SW 1271 (cell line): ENCODE measurements at regions not wholly inside any gene's neighbourhood (a gene's known extent, or its start where the extent isn't known, plus 50 kb on each side); places are given as distances from the start of the nearest gene placed in this dataset.

Source experiments
- DNase-seq, 2 experiments: peaks; one replicate each; lab custom pipeline; 2025; lab: John Stamatoyannopoulos, UW

- no peak for DNase-seq
Observed at GRCh38 chr6:81475646-81476045, 276.8 kb downstream of the TENT5A start.

- peak in 1 of 2 experiments; percentile 35 for DNase-seq
Observed at GRCh38 chr6:81465859-81466258, 286.6 kb downstream of the TENT5A start.

- DNase-seq, result no peak
Observed at GRCh38 chr6:81456416-81456815, 296.1 kb downstream of the TENT5A start.

DNA sequence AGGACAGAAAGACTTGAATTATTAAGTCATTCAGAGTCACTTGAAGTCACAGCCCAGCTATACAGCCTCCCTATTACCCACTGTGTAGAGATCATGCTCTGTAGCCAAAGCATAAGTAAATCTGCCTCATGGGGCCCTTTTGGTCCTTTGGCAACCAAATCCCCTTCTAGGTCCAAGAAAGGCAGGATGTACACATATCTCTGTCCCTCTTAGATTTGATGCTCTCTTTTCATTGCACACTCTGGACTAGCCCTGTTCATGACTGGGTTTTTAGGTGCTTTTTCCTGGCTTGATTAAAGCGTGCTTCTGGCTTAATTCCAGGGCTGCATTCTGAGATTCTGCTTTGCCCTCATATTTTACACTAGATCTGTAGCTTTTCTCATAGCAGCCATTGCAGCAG is 296.8 kb downstream of the TENT5A start:
- no peak for DNase-seq

DNA sequence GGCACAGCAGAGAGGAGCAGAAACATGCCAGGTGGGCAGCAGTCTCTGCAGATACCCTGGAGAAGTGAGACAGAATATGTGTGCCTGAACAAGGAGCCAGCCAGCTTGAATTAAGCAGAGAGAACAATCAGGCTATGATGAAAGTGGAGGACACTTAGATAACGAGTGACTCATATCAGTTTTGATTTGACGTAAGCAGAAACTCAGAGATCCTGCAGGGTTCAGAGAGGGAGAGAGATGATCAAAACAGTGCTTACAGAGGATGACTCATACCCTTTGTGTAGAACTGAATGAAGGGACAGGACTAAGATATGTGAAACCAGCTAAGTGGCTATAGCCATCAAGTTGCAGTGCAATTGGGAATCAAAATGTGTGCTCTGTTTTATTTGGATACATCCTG is 300.7 kb downstream of the TENT5A start:
- peak in 1 of 2 experiments; percentile 20 for DNase-seq

DNA sequence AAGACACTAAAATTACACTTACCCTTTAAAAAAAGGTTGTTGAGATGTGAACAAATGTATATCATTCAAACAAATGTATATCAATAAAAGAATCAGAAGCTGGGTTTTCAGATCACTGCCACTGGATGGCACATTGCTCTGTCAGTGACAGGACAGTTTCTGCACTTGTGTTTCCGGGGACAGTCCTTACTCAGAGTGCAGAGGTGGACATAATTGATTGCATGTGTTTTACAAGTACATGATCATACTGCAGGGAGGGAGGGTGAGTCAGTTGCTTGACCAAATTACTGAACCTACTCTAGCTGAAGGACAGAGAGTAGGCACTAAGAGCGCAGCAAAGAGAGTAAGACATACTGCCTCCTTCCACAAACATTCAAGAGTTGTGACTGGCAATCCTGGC is 302.3 kb downstream of the TENT5A start:
- no peak for DNase-seq

DNA sequence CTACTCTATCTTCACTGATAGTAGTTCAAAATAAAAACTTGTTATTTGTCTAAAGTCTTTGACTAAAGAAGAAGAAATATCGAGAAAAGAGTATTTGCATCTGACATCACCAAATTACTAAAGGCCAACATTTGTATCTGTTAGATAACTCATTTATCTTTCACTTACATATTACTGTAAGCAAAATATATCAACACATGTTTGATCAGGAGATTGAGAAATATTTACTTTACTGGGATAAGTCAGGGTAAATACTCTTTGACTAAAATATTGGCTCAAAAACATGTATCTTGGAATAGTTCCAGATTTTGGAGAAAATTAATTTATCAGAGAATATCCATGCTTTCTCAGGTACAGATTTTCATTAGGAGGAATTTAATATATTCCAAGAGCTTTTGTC is 306.0 kb downstream of the TENT5A start:
- DNase-seq, result no peak

DNA sequence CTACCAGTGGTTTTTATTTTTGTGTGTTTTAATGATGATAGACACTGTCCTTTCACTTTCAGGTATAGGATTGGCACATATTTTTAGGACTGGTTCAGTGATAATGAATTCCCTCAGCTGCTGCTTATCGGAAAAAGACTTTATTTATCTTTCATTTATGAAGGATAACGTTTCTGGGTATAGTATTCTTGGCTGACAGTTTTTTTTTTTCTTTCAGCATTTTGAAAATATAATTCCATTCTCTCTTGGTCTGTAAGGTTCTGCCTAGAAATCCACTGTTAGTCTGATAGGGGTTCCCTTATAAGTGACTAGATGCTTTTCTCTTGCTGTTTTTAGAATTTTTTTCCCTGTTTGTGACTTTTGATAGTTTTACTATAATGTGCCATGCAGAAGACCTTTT is 313.1 kb downstream of the TENT5A start:
- DNase-seq, result no peak

- no peak for DNase-seq
Observed at GRCh38 chr6:81436990-81437389, 315.5 kb downstream of the TENT5A start.

DNA sequence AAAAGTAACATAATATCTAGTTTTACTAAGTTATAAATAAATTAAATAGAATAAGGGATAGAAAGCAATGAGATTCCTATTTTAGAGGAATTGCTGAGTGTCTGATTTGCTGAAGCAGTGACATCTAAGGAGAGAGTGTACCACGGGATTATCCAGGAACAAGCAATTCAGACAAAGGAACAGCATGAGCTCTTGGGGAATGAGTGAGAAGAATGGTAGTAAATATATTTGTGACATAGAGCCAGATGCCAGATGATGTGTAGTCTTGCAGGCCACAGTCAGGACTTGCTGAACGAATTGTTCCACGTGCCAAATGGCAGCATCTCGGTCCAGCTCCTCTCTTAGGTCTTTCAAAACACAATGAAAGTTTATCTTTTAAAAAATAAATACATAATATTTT is 339.2 kb downstream of the TENT5A start:
- no peak for DNase-seq

GRCh38 chr6:81401970-81402690 is 350.4 kb downstream of the TENT5A start:
- no peak for DNase-seq

- no peak for DNase-seq
Observed at GRCh38 chr6:81396916-81397315, 355.6 kb downstream of the TENT5A start.

DNA sequence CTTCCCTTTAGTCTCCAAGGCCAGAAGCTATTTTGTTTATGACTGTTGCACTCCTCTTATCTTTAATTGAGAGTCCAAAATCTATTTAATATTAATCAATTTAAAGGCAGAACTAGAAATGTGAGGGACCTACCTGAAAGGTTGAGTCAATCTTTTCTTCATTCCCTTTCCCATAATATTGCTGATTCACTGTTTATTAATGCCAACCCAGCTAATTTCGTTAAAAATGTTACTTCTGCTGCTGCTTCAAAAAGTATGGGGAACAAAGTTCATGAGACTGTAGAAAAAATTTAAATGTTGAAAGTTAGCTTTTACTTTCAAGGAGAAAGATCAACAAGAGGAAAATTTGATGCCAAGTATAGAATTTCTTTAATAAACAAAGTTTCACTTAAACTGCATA is 365.3 kb downstream of the TENT5A start:
- DNase-seq, result no peak

GRCh38 chr6:81384921-81385320 is 367.6 kb downstream of the TENT5A start:
- DNase-seq, result no peak

DNA sequence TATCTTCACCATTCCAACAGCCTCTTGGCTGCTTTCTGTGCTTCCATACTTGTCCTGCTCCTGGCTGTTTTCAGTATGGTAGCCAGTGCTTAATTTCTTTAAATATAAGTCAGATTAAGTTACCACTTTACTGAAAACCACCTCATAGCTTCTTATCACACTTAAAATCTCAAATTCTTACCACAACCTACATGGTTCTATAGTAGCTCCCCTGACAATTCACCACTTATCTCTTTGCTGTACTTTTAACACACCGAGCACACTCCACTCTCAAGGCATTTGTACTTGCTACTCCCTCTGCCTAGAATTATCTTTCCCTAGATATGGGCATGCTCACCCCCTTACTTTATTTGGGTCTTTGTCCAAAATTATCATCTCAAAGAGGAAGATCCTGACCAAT is 369.0 kb downstream of the TENT5A start:
- no peak for DNase-seq

DNA sequence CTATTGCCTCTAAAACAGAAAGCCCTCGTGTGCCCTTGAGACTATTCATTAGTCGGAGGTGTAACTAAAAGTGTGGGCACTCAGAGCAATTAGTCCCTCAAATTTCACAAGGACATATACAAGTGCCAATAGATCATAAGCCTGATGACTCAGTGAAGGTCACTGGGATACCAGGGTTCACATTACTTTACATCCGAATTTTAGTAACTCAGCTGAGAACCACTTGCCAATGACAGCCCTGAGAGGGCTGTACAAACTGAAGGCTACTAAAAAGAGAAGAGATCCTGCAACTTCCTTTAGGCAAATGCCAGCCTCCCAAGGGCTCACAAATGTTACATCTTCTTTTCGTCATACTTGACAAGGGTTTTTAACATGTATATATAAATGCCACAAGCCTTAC is 369.6 kb downstream of the TENT5A start:
- no peak for DNase-seq

- DNase-seq, result no peak
Observed at GRCh38 chr6:81381382-81381916, 371.0 kb downstream of the TENT5A start.

- no peak for DNase-seq
Observed at GRCh38 chr6:81380718-81381338, 371.7 kb downstream of the TENT5A start.

- DNase-seq, result no peak
Observed at GRCh38 chr6:81376745-81377144, 375.7 kb downstream of the TENT5A start.

- no peak for DNase-seq
Observed at GRCh38 chr6:81373414-81373813, 379.1 kb downstream of the TENT5A start.

- DNase-seq, result no peak
Observed at GRCh38 chr6:81371930-81372329, 380.6 kb downstream of the TENT5A start.

DNA sequence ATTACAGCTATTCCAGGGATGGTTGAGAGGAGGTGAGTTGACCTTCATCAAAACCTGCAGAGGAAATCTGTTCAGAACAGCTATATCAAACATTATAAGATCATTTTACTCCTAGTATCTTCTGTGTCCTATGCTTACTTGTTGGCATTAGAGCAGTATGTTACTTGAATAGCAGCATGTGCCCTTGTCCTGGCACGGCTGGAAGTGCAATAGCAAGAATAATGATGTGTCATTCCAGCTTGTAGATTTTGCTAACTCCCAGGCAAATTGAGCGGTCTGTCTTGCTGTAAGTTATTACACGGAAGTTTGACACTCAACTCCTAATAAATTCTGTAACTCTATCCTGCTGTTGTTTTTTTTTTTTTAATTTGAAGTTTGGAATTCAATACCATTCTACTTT is 385.5 kb downstream of the TENT5A start:
- DNase-seq, result no peak

DNA sequence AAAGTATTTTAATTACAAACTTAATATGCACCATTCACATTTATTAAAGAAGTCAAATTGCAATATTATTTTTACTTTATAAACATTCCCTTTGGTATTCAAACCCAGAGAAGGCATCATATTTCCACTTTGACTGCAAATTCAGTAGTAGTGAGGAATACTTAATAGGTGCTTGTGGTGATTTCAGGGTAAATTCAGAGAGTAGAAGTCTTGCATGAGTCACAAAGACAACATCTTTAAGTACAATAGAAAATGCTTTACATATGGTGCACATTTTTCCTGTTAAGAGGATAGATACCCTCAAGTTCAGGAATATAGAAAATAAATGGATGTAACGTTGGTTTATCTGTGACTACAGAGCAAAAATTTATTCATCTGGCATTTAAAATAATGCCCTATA is 390.2 kb downstream of the TENT5A start:
- DNase-seq, result no peak

DNA sequence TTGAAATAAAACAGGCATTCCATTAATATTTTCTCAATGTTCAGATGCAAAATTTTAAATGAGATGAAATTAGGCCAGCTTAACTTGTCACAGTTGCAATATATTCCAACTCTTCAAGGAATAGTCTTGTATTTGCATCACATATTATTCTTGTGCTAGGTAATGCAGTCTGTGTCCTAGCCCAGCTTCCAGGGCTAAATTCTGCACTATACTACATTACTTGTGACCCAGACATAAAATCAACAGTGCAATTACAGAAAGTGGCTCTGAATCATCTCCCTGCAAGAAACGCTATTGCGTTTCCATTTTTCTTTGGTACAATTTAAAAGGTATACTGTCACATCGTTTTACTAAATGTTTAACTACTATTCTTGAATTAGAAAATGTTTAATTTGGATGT is 399.2 kb downstream of the TENT5A start:
- DNase-seq, result no peak
